ENCODE measurements at regions not wholly inside any gene's neighbourhood (a gene's known extent, or its start where the extent isn't known, plus 50 kb on each side); places are given as distances from the start of the nearest gene placed in this dataset.
A peak's percentile ranks its signal among the peaks of the same experiment; 100 is the strongest.

GRCh38 chr15:93483923-93484322 lies 394.9 kb upstream of the RGMA start:
- H3K4me1 ChIP-seq (ENCODE audit: control insufficient read depth in 2 of 2, insufficient read depth in 2 of 2, low read length in 1 of 2), result peaks cover 0 to 12% of the 10 kb centered on the region in 2 donors
- H3K9me3 ChIP-seq (ENCODE audit: control insufficient read depth in 2 of 2, insufficient read depth in 1 of 2, low read depth in 1 of 2, low read length in 1 of 2), result no peaks in the 10 kb centered on the region
- H3K4me3 ChIP-seq (ENCODE audit: low read depth in 1 of 2, low read length in 2 of 2), result no peak overlapping the region
- H3K36me3 ChIP-seq (ENCODE audit: control insufficient read depth in 2 of 2, insufficient read depth in 2 of 2, low read length in 1 of 2), result no peaks in the 10 kb centered on the region
- 84 to 87% methylated on average over 4 of the region's 4 CpGs for WGBS, 2 donors
- H3K27me3 ChIP-seq (ENCODE audit: control insufficient read depth in 1 of 2, insufficient read depth in 2 of 2, low read length in 2 of 2), result no peaks in the 10 kb centered on the region
- H3K27ac ChIP-seq (ENCODE audit: low read depth in 2 of 2, low read length in 1 of 2), result no peak overlapping the region

GRCh38 chr15:93482731-93483130 lies 393.7 kb upstream of the RGMA start:
- H3K4me1 ChIP-seq (ENCODE audit: control insufficient read depth in 2 of 2, insufficient read depth in 2 of 2, low read length in 1 of 2), result peaks cover 0 to 13% of the 10 kb centered on the region in 2 donors
- 49 to 58% methylated on average over 6 of the region's 6 CpGs for WGBS, 2 donors
- H3K4me3 ChIP-seq (ENCODE audit: low read depth in 1 of 2, low read length in 2 of 2), result no peak overlapping the region
- no peak overlapping the region for H3K27ac ChIP-seq (ENCODE audit: low read depth in 2 of 2, low read length in 1 of 2)
- no peaks in the 10 kb centered on the region for H3K36me3 ChIP-seq (ENCODE audit: control insufficient read depth in 2 of 2, insufficient read depth in 2 of 2, low read length in 1 of 2)
- no peaks in the 10 kb centered on the region for H3K9me3 ChIP-seq (ENCODE audit: control insufficient read depth in 2 of 2, insufficient read depth in 1 of 2, low read depth in 1 of 2, low read length in 1 of 2)
- H3K27me3 ChIP-seq (ENCODE audit: control insufficient read depth in 1 of 2, insufficient read depth in 2 of 2, low read length in 2 of 2), result no peaks in the 10 kb centered on the region

GRCh38 chr15:93479715-93480114 lies 390.7 kb upstream of the RGMA start:
- Histone ChIP-seq H3K27me3 (ENCODE audit: control insufficient read depth in 1 of 2, insufficient read depth in 2 of 2, low read length in 2 of 2) (no peaks in the 10 kb centered on the region), H3K36me3 (ENCODE audit: control insufficient read depth in 2 of 2, insufficient read depth in 2 of 2, low read length in 1 of 2) (no peaks in the 10 kb centered on the region), H3K4me1 (ENCODE audit: control insufficient read depth in 2 of 2, insufficient read depth in 2 of 2, low read length in 1 of 2) (peaks cover 0 to 2% of the 10 kb centered on the region in 2 donors), H3K9me3 (ENCODE audit: control insufficient read depth in 2 of 2, insufficient read depth in 1 of 2, low read depth in 1 of 2, low read length in 1 of 2) (no peaks in the 10 kb centered on the region), H3K4me3 (ENCODE audit: low read depth in 1 of 2, low read length in 2 of 2) (no peak overlapping the region), H3K27ac (ENCODE audit: low read depth in 2 of 2, low read length in 1 of 2) (no peak overlapping the region)
- WGBS, 2 donors, result 56 to 59% methylated on average over 2 of the region's 2 CpGs

- Histone ChIP-seq H3K36me3 (ENCODE audit: control insufficient read depth in 2 of 2, insufficient read depth in 2 of 2, low read length in 1 of 2) (no peaks in the 10 kb centered on the region), H3K9me3 (ENCODE audit: control insufficient read depth in 2 of 2, insufficient read depth in 1 of 2, low read depth in 1 of 2, low read length in 1 of 2) (no peaks in the 10 kb centered on the region)
Measured at GRCh38 chr15:93478947-93479346, 389.9 kb upstream of the RGMA start.

GRCh38 chr15:93477721-93478120 lies 388.7 kb upstream of the RGMA start:
- WGBS, 2 donors, result 47 to 55% methylated on average over 4 of the region's 4 CpGs
- Histone ChIP-seq H3K27ac (ENCODE audit: low read depth in 2 of 2, low read length in 1 of 2) (peak overlapping the region; percentile 91 to 95), H3K4me1 (ENCODE audit: control insufficient read depth in 2 of 2, insufficient read depth in 2 of 2, low read length in 1 of 2) (peaks cover 0 to 2% of the 10 kb centered on the region in 2 donors), H3K36me3 (ENCODE audit: control insufficient read depth in 2 of 2, insufficient read depth in 2 of 2, low read length in 1 of 2) (no peaks in the 10 kb centered on the region), H3K4me3 (ENCODE audit: low read depth in 1 of 2, low read length in 2 of 2) (no peak overlapping the region), H3K9me3 (ENCODE audit: control insufficient read depth in 2 of 2, insufficient read depth in 1 of 2, low read depth in 1 of 2, low read length in 1 of 2) (no peaks in the 10 kb centered on the region), H3K27me3 (ENCODE audit: control insufficient read depth in 1 of 2, insufficient read depth in 2 of 2, low read length in 2 of 2) (no peaks in the 10 kb centered on the region)

More at GRCh38 chr15:93478947-93479346, 389.9 kb upstream of the RGMA start:
- Histone ChIP-seq H3K27ac (ENCODE audit: low read depth in 2 of 2, low read length in 1 of 2) (peak overlapping the region in 1 of 2 donors; percentile 15), H3K4me3 (ENCODE audit: low read depth in 1 of 2, low read length in 2 of 2) (no peak overlapping the region), H3K4me1 (ENCODE audit: control insufficient read depth in 2 of 2, insufficient read depth in 2 of 2, low read length in 1 of 2) (peaks cover 0 to 2% of the 10 kb centered on the region in 2 donors), H3K27me3 (ENCODE audit: control insufficient read depth in 1 of 2, insufficient read depth in 2 of 2, low read length in 2 of 2) (no peaks in the 10 kb centered on the region)
- 72 to 79% methylated on average over 5 of the region's 5 CpGs for WGBS, 2 donors

DNA sequence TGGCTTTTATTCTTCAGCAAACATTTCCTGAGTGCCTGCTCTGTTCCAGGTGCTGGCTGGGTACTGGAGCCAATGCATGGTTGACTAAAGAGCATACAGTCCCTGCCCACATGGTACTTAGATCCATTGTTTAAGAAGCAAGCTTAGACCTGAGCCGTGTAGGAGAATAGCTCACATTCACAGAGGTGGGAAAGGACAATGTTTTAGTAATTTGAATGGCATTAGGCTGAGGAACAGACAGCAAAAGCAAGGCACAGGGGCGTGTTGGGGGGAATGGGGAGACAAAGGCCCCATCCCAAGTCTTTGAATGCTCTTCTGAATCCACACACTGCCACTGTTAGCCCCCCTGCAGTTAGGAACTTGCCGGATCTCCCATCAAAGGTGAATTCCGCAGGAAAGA lies 388.2 kb upstream of the RGMA start:
- no peak overlapping the region for H3K4me3 ChIP-seq (ENCODE audit: low read depth in 1 of 2, low read length in 2 of 2)
- WGBS, 2 donors, result 35 to 50% methylated on average over 4 of the region's 4 CpGs
- H3K27ac ChIP-seq (ENCODE audit: low read depth in 2 of 2, low read length in 1 of 2), result peak overlapping the region; percentile 63 to 95
- peaks cover 0 to 2% of the 10 kb centered on the region in 2 donors for H3K4me1 ChIP-seq (ENCODE audit: control insufficient read depth in 2 of 2, insufficient read depth in 2 of 2, low read length in 1 of 2)
- H3K27me3 ChIP-seq (ENCODE audit: control insufficient read depth in 1 of 2, insufficient read depth in 2 of 2, low read length in 2 of 2), result no peaks in the 10 kb centered on the region
- no peaks in the 10 kb centered on the region for H3K9me3 ChIP-seq (ENCODE audit: control insufficient read depth in 2 of 2, insufficient read depth in 1 of 2, low read depth in 1 of 2, low read length in 1 of 2)
- no peaks in the 10 kb centered on the region for H3K36me3 ChIP-seq (ENCODE audit: control insufficient read depth in 2 of 2, insufficient read depth in 2 of 2, low read length in 1 of 2)

DNA sequence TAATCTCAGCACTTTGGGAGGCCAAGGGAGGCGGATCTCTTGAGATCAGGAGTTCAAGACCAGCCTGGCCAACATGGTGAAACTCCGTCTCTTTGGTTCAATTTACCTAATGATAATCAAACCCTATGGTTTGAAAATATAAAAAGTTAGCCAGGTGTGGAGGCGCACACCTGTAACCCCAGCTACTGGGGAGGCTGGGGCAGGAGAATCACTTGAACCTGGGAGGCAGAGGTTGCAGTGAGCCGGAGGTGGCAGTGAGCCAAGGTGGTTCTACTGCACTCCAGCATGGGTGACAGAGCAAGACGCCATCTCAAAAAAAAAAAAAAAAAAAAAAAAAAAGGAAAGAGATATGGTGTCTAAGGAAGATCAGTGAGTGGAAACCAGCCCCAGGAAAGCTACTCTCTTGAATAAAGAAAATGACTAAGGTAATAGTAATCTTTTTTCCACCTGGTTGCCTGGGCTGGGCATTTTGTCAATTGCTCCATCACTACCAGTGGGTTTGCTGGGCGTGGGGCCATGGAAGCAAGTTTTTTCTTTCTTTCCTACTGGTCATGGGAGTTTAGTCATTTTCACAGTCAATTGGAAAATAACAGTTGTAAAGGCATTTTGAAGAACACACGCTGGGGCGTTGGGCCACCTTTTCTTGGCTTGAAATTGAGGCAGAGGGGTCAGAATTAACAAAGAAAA lies 387.6 kb upstream of the RGMA start:
- no peaks in the 10 kb centered on the region for H3K36me3 ChIP-seq (ENCODE audit: control insufficient read depth in 2 of 2, insufficient read depth in 2 of 2, low read length in 1 of 2)
- no peaks in the 10 kb centered on the region for H3K27me3 ChIP-seq (ENCODE audit: control insufficient read depth in 1 of 2, insufficient read depth in 2 of 2, low read length in 2 of 2)
- H3K4me3 ChIP-seq (ENCODE audit: low read depth in 1 of 2, low read length in 2 of 2), result no peak overlapping the region
- H3K9me3 ChIP-seq (ENCODE audit: control insufficient read depth in 2 of 2, insufficient read depth in 1 of 2, low read depth in 1 of 2, low read length in 1 of 2), result no peaks in the 10 kb centered on the region
- H3K4me1 ChIP-seq (ENCODE audit: control insufficient read depth in 2 of 2, insufficient read depth in 2 of 2, low read length in 1 of 2), result peaks cover 0 to 2% of the 10 kb centered on the region in 2 donors
- 60 to 76% methylated on average over 8 of the region's 8 CpGs for WGBS, 2 donors
- peak overlapping the region; percentile 65 to 95 for H3K27ac ChIP-seq (ENCODE audit: low read depth in 2 of 2, low read length in 1 of 2)

DNA sequence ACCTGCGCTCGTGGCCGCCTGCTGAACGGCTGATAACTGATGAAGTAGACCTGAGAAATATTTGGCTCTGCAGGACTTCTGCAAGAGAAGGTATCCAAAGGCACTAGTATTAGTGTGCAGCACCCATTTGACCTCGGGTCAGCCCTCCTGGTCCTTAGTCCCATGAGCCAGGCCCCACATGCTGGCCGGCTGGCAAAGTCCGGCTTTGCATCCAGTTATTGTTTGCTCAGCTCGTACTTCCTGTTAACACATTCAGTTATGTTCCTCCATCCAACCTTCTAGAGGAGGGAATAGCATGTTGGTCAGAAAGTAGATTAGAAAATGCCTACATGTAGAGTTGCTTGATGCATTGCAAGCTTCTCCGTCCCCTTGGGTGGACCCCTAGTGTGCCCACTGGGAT lies 385.7 kb upstream of the RGMA start:
- peaks cover 0 to 2% of the 10 kb centered on the region in 2 donors for H3K4me1 ChIP-seq (ENCODE audit: control insufficient read depth in 2 of 2, insufficient read depth in 2 of 2, low read length in 1 of 2)
- H3K4me3 ChIP-seq (ENCODE audit: low read depth in 1 of 2, low read length in 2 of 2), result no peak overlapping the region
- whole genome bisulfite sequencing, 2 donors, result 79 to 87% methylated on average over 9 of the region's 9 CpGs
- H3K36me3 ChIP-seq (ENCODE audit: control insufficient read depth in 2 of 2, insufficient read depth in 2 of 2, low read length in 1 of 2), result no peaks in the 10 kb centered on the region
- no peaks in the 10 kb centered on the region for H3K27me3 ChIP-seq (ENCODE audit: control insufficient read depth in 1 of 2, insufficient read depth in 2 of 2, low read length in 2 of 2)
- no peak overlapping the region for H3K27ac ChIP-seq (ENCODE audit: low read depth in 2 of 2, low read length in 1 of 2)
- no peaks in the 10 kb centered on the region for H3K9me3 ChIP-seq (ENCODE audit: control insufficient read depth in 2 of 2, insufficient read depth in 1 of 2, low read depth in 1 of 2, low read length in 1 of 2)

- no peaks in the 10 kb centered on the region for H3K9me3 ChIP-seq (ENCODE audit: control insufficient read depth in 2 of 2, insufficient read depth in 1 of 2, low read depth in 1 of 2, low read length in 1 of 2)
- 87% methylated on average over 12 of the region's 12 CpGs for WGBS, 2 donors
- H3K4me1 ChIP-seq (ENCODE audit: control insufficient read depth in 2 of 2, insufficient read depth in 2 of 2, low read length in 1 of 2), result peaks cover 2 to 4% of the 10 kb centered on the region in 2 donors
- H3K36me3 ChIP-seq (ENCODE audit: control insufficient read depth in 2 of 2, insufficient read depth in 2 of 2, low read length in 1 of 2), result no peaks in the 10 kb centered on the region
- no peaks in the 10 kb centered on the region for H3K27me3 ChIP-seq (ENCODE audit: control insufficient read depth in 1 of 2, insufficient read depth in 2 of 2, low read length in 2 of 2)
- H3K4me3 ChIP-seq (ENCODE audit: low read depth in 1 of 2, low read length in 2 of 2), result no peak overlapping the region
- no peak overlapping the region for H3K27ac ChIP-seq (ENCODE audit: low read depth in 2 of 2, low read length in 1 of 2)
Measured at GRCh38 chr15:93469994-93470393, 381.0 kb upstream of the RGMA start.

- Histone ChIP-seq H3K27ac (ENCODE audit: low read depth in 2 of 2, low read length in 1 of 2) (peak overlapping the region in 1 of 2 donors; percentile 73), H3K4me1 (ENCODE audit: control insufficient read depth in 2 of 2, insufficient read depth in 2 of 2, low read length in 1 of 2) (peaks cover 2 to 4% of the 10 kb centered on the region in 2 donors), H3K36me3 (ENCODE audit: control insufficient read depth in 2 of 2, insufficient read depth in 2 of 2, low read length in 1 of 2) (no peaks in the 10 kb centered on the region), H3K27me3 (ENCODE audit: control insufficient read depth in 1 of 2, insufficient read depth in 2 of 2, low read length in 2 of 2) (no peaks in the 10 kb centered on the region), H3K9me3 (ENCODE audit: control insufficient read depth in 2 of 2, insufficient read depth in 1 of 2, low read depth in 1 of 2, low read length in 1 of 2) (no peaks in the 10 kb centered on the region), H3K4me3 (ENCODE audit: low read depth in 1 of 2, low read length in 2 of 2) (no peak overlapping the region)
- 22 to 23% methylated on average over 3 of the region's 3 CpGs for WGBS, 2 donors
Measured at GRCh38 chr15:93467337-93467736, 378.3 kb upstream of the RGMA start.

Measured in esophagus (tissue), 2 donors.